Endothelial cell of umbilical vein (primary cell): ENCODE measurements at regions not wholly inside any gene's neighbourhood (a gene's known extent, or its start where the extent isn't known, plus 50 kb on each side); places are given as distances from the start of the nearest gene placed in this dataset.
"Not testable (repeated sequence)": the region's sequence is repeated elsewhere in the genome, so short reads cannot be mapped to it uniquely, and the experiment has no call there.

Experiments used
- BruUV-seq: library from RNA; stranded (reverse); fragments of 400-500 nt; replicated peaks from 2 replicates; lab custom pipeline; 2021; lab: Mats Ljungman, UMichigan
- CTCF ChIA-PET: fragments of 300-600, 350-600 bp; sonication (Branson Sonifier 250); formaldehyde crosslinking; loops from one replicate; lab custom pipeline; 2021; ENCODE audit warnings: antibody characterized with exemption, inconsistent platforms; lab: Charles Lee
- POLR2A ChIA-PET: fragments of 300-600, 350-600 bp; sonication (Branson Sonifier 250); formaldehyde crosslinking; loops from one replicate; lab custom pipeline; 2021; ENCODE audit warnings: antibody characterized with exemption, inconsistent platforms; lab: Charles Lee
- DNase-seq: peaks from one replicate; pipeline ENCODE4 v3.0.0-alpha.2; 2011; ENCODE audit warnings: low read depth, low spot score
- FAIRE-seq: peaks from 2 replicates; lab custom pipeline; 2011; peaks lifted over from hg19 to GRCh38; lab: Jason Lieb, UNC
- H2AFZ ChIP-seq: 2 replicates; pipeline ENCODE4 v1.6.0; 2012; ENCODE audit warnings: low read depth, low read length, control low read depth, inconsistent platforms
- H3K27ac ChIP-seq: 2 replicates; pipeline ENCODE4 v1.5.1; 2011; ENCODE audit warnings: low read depth, mild to moderate bottlenecking, control low read depth, low read length, moderate library complexity; ENCODE audit not compliant: insufficient read depth
- H3K27me3 ChIP-seq, 2 experiments: 2 replicates each; pipeline versions ENCODE4 v1.6.0 to v1.6.1; 2011; ENCODE audit warnings: low read length in 2 of 2, mixed read lengths in 1 of 2; ENCODE audit not compliant: control insufficient read depth in 2 of 2, insufficient read depth in 2 of 2
- H3K36me3 ChIP-seq, 2 experiments: 2 replicates in 1 of 2; 3 replicates in 1 of 2; pipeline ENCODE4 v1.5.1; 2011; ENCODE audit warnings: low read length in 2 of 2, mild to moderate bottlenecking in 1 of 2, moderate library complexity in 1 of 2; ENCODE audit not compliant: control insufficient read depth in 2 of 2, insufficient read depth in 2 of 2; ENCODE audit errors: extremely low read depth in 1 of 2
- H3K4me1 ChIP-seq: 3 replicates; pipeline ENCODE4 v1.5.1; 2011; ENCODE audit warnings: mild to moderate bottlenecking, low read length; ENCODE audit not compliant: control insufficient read depth, insufficient read depth; ENCODE audit errors: extremely low read depth
- H3K4me2 ChIP-seq: 2 replicates; pipeline ENCODE4 v1.6.1; 2011; ENCODE audit warnings: low read length, control low read depth, mixed read lengths; ENCODE audit not compliant: insufficient read depth
- H3K4me3 ChIP-seq, 3 experiments: fragments of 200-600 bp in 1 of 3; sonication (generic), shearing (Covaris generic) in 1 of 3; replicated peaks in 1 of 3; 2 replicates each; pipeline ENCODE4 v1.5.1; 2011 to 2016; ENCODE audit warnings: control low read depth in 3 of 3, low read length in 3 of 3, mild to moderate bottlenecking in 2 of 3, inconsistent platforms in 1 of 3, low read depth in 1 of 3, moderate library complexity in 1 of 3; ENCODE audit not compliant: insufficient read depth in 1 of 3
- H3K79me2 ChIP-seq: 2 replicates; pipeline ENCODE4 v1.6.0; 2012; ENCODE audit warnings: low read length, inconsistent platforms; ENCODE audit not compliant: control insufficient read depth, insufficient read depth
- H3K9ac ChIP-seq: replicated peaks from 2 replicates; pipeline ENCODE3; 2011; ENCODE audit warnings: low read length, control low read depth; ENCODE audit not compliant: insufficient read depth; ENCODE audit errors: extremely low read depth
- H3K9me1 ChIP-seq: replicated peaks from 3 replicates; pipeline ENCODE4 v1.6.0; 2011; ENCODE audit warnings: mild to moderate bottlenecking, low read length; ENCODE audit not compliant: control insufficient read depth, insufficient read depth; ENCODE audit errors: extremely low read depth
- H3K9me3 ChIP-seq: replicated peaks from 2 replicates; pipeline ENCODE4 v1.5.1; 2012; ENCODE audit warnings: low read length, inconsistent platforms; ENCODE audit not compliant: control insufficient read depth, insufficient read depth
- H4K20me1 ChIP-seq: replicated peaks from 2 replicates; pipeline ENCODE3; 2011; ENCODE audit warnings: mild to moderate bottlenecking, low read length; ENCODE audit not compliant: control insufficient read depth, insufficient read depth; ENCODE audit errors: extremely low read depth
- POLR2A ChIP-seq: IDR thresholded peaks from 2 replicates; pipeline ENCODE4 v1.6.1; 2012; ENCODE audit warnings: low read depth, mild to moderate bottlenecking, control low read depth, low read length
- POLR2AphosphoS5 ChIP-seq: IDR thresholded peaks from 2 replicates; pipeline ENCODE4 v1.6.1; 2012; ENCODE audit warnings: low read depth, mild to moderate bottlenecking, control low read depth, low read length, moderate library complexity; ENCODE audit not compliant: insufficient read depth
- dilution Hi-C: fragments of 300-500 bp; cut with MboI; formaldehyde crosslinking; loops from one replicate; pipeline ENCODE4 v1.15.0; 2019; ENCODE audit warnings: low sequenced_read_pairs; ENCODE audit not compliant: extremely low pct_ligation_motif_present
- intact Hi-C: fragments of 100-400 bp; cut with micrococcal nuclease; formaldehyde crosslinking; loops from one replicate; pipeline ENCODE4 v1.10.0; 2022
- TF ChIP-seq, protein P1 (sequence below), 2 donors: IDR thresholded peaks; 1 replicate in 1 of 2; 2 replicates in 1 of 2; pipeline ENCODE4 v1.5.1; 2011; ENCODE audit warnings: low read length in 2 of 2, mild to moderate bottlenecking in 2 of 2, moderate library complexity in 2 of 2, control low read depth in 1 of 2, inconsistent platforms in 1 of 2, low read depth in 1 of 2; ENCODE audit not compliant: insufficient read depth in 1 of 2; ENCODE audit errors: extremely low read depth in 1 of 2

GRCh38 chr15:77902921-77903760 is 174.4 kb downstream of the TBC1D2B start:
- H3K9me1 ChIP-seq, DNase-seq, H3K4me1 ChIP-seq, H3K4me3 ChIP-seq, H3K36me3 ChIP-seq, H3K27ac ChIP-seq, H3K9ac ChIP-seq, H4K20me1 ChIP-seq, BruUV-seq, H3K9me3 ChIP-seq, H3K4me2 ChIP-seq, H3K27me3 ChIP-seq, intact Hi-C loops, POLR2A ChIA-PET, H2AFZ ChIP-seq, FAIRE-seq, dilution Hi-C loops, H3K79me2 ChIP-seq: not testable (repeated sequence)
- TF ChIP-seq, protein P1, sequence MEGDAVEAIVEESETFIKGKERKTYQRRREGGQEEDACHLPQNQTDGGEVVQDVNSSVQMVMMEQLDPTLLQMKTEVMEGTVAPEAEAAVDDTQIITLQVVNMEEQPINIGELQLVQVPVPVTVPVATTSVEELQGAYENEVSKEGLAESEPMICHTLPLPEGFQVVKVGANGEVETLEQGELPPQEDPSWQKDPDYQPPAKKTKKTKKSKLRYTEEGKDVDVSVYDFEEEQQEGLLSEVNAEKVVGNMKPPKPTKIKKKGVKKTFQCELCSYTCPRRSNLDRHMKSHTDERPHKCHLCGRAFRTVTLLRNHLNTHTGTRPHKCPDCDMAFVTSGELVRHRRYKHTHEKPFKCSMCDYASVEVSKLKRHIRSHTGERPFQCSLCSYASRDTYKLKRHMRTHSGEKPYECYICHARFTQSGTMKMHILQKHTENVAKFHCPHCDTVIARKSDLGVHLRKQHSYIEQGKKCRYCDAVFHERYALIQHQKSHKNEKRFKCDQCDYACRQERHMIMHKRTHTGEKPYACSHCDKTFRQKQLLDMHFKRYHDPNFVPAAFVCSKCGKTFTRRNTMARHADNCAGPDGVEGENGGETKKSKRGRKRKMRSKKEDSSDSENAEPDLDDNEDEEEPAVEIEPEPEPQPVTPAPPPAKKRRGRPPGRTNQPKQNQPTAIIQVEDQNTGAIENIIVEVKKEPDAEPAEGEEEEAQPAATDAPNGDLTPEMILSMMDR (IDR thresholded peaks at IDR 0.05; ENCODE audit: extremely low read depth in 1 of 2, insufficient read depth in 1 of 2, low read depth in 1 of 2, low read length in 2 of 2), result peak; percentile 63 to 87
- CTCF ChIA-PET, result interaction anchor here (1.4 to 1.7 kb wide), 3 partner anchors 42 to 337 kb away, joined by 4 to 6 read pairs (median 4); no protein-coding TSS in a partner anchor

GRCh38 chr15:77901921-77902750 is 175.4 kb downstream of the TBC1D2B start:
- dilution Hi-C loops, result no loop called here
- no peaks in the 10 kb centered on the region for H4K20me1 ChIP-seq
- ChIA-PET POLR2A (no interaction called here), CTCF (interaction anchor here (0.5 to 2.1 kb wide), 5 partner anchors 8 to 339 kb away, joined by 3 to 10 read pairs (median 4); no protein-coding TSS in a partner anchor)
- H3K27me3 ChIP-seq, result no peaks in the 10 kb centered on the region
- no peak overlapping the region for H2AFZ ChIP-seq
- H3K9me3 ChIP-seq, result no peaks in the 10 kb centered on the region
- no peak overlapping the region for H3K4me2 ChIP-seq
- BruUV-seq, result no TSS peak
- H3K79me2 ChIP-seq, result no peaks in the 10 kb centered on the region
- no peak for FAIRE-seq
- no peak overlapping the region for H3K27ac ChIP-seq
- no peak overlapping the region for H3K4me3 ChIP-seq
- no peak for TF ChIP-seq POLR2A
- no peak for TF ChIP-seq POLR2AphosphoS5
- no peak overlapping the region for H3K9ac ChIP-seq
- DNase-seq, result no peak
- H3K4me1 ChIP-seq, result no peaks in the 10 kb centered on the region
- no peaks in the 10 kb centered on the region for H3K36me3 ChIP-seq
- intact Hi-C loops, result no loop called here
- H3K9me1 ChIP-seq, result no peaks in the 10 kb centered on the region
